T-helper 1 cell treated with Interleukin-12 subunit alpha and Interleukin-12 subunit beta and Interleukin-4 antibody, amounts not matched to agents 30 ng/mL and 1 ng/mL, for 36 hours (primary cell): ENCODE measurements at regions not wholly inside any gene's neighbourhood (a gene's known extent, or its start where the extent isn't known, plus 50 kb on each side); places are given as distances from the start of the nearest gene placed in this dataset.

Experiments
- intact Hi-C: fragments of 100-400 bp; cut with micrococcal nuclease; formaldehyde crosslinking; loops from one replicate; pipeline ENCODE4 v1.15.1; 2024

GRCh38 chr1:218711884-218712674 is 366.9 kb downstream of the TGFB2 start:
- intact Hi-C loops, result no loop called here

- intact Hi-C loops, result no loop called here
Measured at GRCh38 chr1:218712677-218713076, 367.5 kb downstream of the TGFB2 start.

- intact Hi-C loops, result no loop called here
Measured at GRCh38 chr1:218715961-218716669, 371.0 kb downstream of the TGFB2 start.

- intact Hi-C loops, result no loop called here
Measured at GRCh38 chr1:218717575-218717974, 372.4 kb downstream of the TGFB2 start.

GRCh38 chr1:218718206-218718605 is 373.1 kb downstream of the TGFB2 start:
- intact Hi-C loops, result no loop called here

- intact Hi-C loops, result no loop called here
Measured at GRCh38 chr1:218718977-218719376, 373.8 kb downstream of the TGFB2 start.

GRCh38 chr1:218728898-218729565 is 383.9 kb downstream of the TGFB2 start:
- intact Hi-C loops, result no loop called here

GRCh38 chr1:218735436-218736032 is 390.4 kb downstream of the TGFB2 start:
- intact Hi-C loops, result no loop called here

- intact Hi-C loops, result no loop called here
Measured at GRCh38 chr1:218739426-218739825, 394.3 kb downstream of the TGFB2 start.

GRCh38 chr1:218741852-218742251 is 396.7 kb downstream of the TGFB2 start:
- intact Hi-C loops, result no loop called here

GRCh38 chr1:218742467-218743262 is 397.5 kb downstream of the TGFB2 start:
- intact Hi-C loops, result no loop called here

GRCh38 chr1:218743861-218744505 is 398.8 kb downstream of the TGFB2 start:
- intact Hi-C loops, result no loop called here

- intact Hi-C loops, result no loop called here
Measured at GRCh38 chr1:218748071-218748470, 402.9 kb downstream of the TGFB2 start.

GRCh38 chr1:218750216-218750970 is 405.3 kb downstream of the TGFB2 start:
- intact Hi-C loops, result no loop called here

GRCh38 chr1:218751208-218751948 is 406.2 kb downstream of the TGFB2 start:
- intact Hi-C loops, result no loop called here

GRCh38 chr1:218752126-218752525 is 407.0 kb downstream of the TGFB2 start:
- intact Hi-C loops, result no loop called here

- intact Hi-C loops, result no loop called here
Measured at GRCh38 chr1:218754477-218754876, 409.3 kb downstream of the TGFB2 start.

- intact Hi-C loops, result no loop called here
Measured at GRCh38 chr1:218755128-218755527, 410.0 kb downstream of the TGFB2 start.

- intact Hi-C loops, result no loop called here
Measured at GRCh38 chr1:218759795-218760194, 413.9 kb upstream of the LYPLAL1 start.
